HEK293 (cell line): ENCODE measurements at regions not wholly inside any gene's neighbourhood (a gene's known extent, or its start where the extent isn't known, plus 50 kb on each side); places are given as distances from the start of the nearest gene placed in this dataset.
"Not testable (repeated sequence)": the region's sequence is repeated elsewhere in the genome, so short reads cannot be mapped to it uniquely, and the experiment has no call there.

Experiments
- CTCF ChIA-PET: fragments of 350-600 bp; formaldehyde crosslinking; extraction: SDS; loops from one replicate; lab custom pipeline; 2021; ENCODE audit warnings: antibody characterized with exemption; lab: Yijun Ruan, JAX
- POLR2A ChIA-PET: fragments of 300-600 bp; formaldehyde crosslinking; extraction: SDS; loops from one replicate; lab custom pipeline; 2020; ENCODE audit warnings: antibody characterized with exemption, inconsistent platforms; lab: Yijun Ruan, JAX
- H3K27ac ChIP-seq: fragments of 200-500 bp; sonication (Bioruptor generic); 2 replicates; pipeline ENCODE4 v1.5.1; 2014; ENCODE audit warnings: low read depth, low read length, control low read depth, inconsistent platforms; ENCODE audit errors: extremely low read depth
- H3K36me3 ChIP-seq, 2 experiments: fragments of 200-500 bp in 1 of 2; sonication (Bioruptor generic) in 1 of 2; 1 replicate in 1 of 2; 2 replicates in 1 of 2; pipeline ENCODE4 v1.5.1; 2014 to 2017; ENCODE audit warnings: inconsistent platforms in 2 of 2, low read length in 2 of 2; ENCODE audit not compliant: control insufficient read depth in 2 of 2, insufficient read depth in 1 of 2
- H3K4me1 ChIP-seq: fragments of 200-500 bp; sonication (Bioruptor generic); 2 replicates; pipeline ENCODE4 v1.5.1; 2014; ENCODE audit warnings: mild to moderate bottlenecking, low read length, inconsistent platforms; ENCODE audit not compliant: control insufficient read depth, insufficient read depth
- H3K4me3 ChIP-seq: 2 replicates; pipeline ENCODE4 v1.5.1; 2011; ENCODE audit warnings: low read depth, mild to moderate bottlenecking, control low read depth, low read length, moderate library complexity
- H3K9me3 ChIP-seq: fragments of 200-500 bp; sonication (Bioruptor generic); 2 replicates; pipeline ENCODE4 v1.5.1; 2014; ENCODE audit warnings: low read depth, low read length, inconsistent platforms; ENCODE audit not compliant: control insufficient read depth, insufficient read depth
- GLIS1 ChIP-seq: fragments of 450-650 bp; formaldehyde crosslinking; IDR thresholded peaks from 2 replicates; pipeline ENCODE4 v1.5.1; 2016; ENCODE audit warnings: missing biosample characterization, missing genetic modification characterization
- ZBTB17 ChIP-seq: fragments of 450-650 bp; formaldehyde crosslinking; IDR thresholded peaks from 2 replicates; pipeline ENCODE4 v1.5.1; 2016; ENCODE audit warnings: missing biosample characterization, missing genetic modification characterization
- ZBTB49 ChIP-seq: fragments of 450-650 bp; formaldehyde crosslinking; IDR thresholded peaks from 2 replicates; pipeline ENCODE4 v1.5.1; 2016; ENCODE audit warnings: missing biosample characterization, missing genetic modification characterization, low read depth
- ZBTB8A ChIP-seq: fragments of 450-650 bp; formaldehyde crosslinking; IDR thresholded peaks from 2 replicates; pipeline ENCODE4 v1.5.1; 2016; ENCODE audit warnings: missing biosample characterization, missing genetic modification characterization
- ZEB2 ChIP-seq: fragments of 450-650 bp; formaldehyde crosslinking; IDR thresholded peaks from 2 replicates; pipeline ENCODE4 v1.5.1; 2016; ENCODE audit warnings: missing biosample characterization, missing genetic modification characterization
- ZNF140 ChIP-seq: fragments of 450-650 bp; formaldehyde crosslinking; IDR thresholded peaks from 2 replicates; pipeline ENCODE4 v1.5.1; 2016; ENCODE audit warnings: missing biosample characterization, missing genetic modification characterization
- ZNF148 ChIP-seq: fragments of 450-650 bp; formaldehyde crosslinking; IDR thresholded peaks from 2 replicates; pipeline ENCODE4 v1.5.0; 2017; ENCODE audit warnings: missing biosample characterization, missing genetic modification characterization, borderline replicate concordance
- ZNF311 ChIP-seq: fragments of 450-650 bp; formaldehyde crosslinking; IDR thresholded peaks from 2 replicates; pipeline ENCODE4 v1.5.1; 2017; ENCODE audit warnings: missing biosample characterization, missing genetic modification characterization, borderline replicate concordance
- ZNF366 ChIP-seq: fragments of 450-650 bp; formaldehyde crosslinking; conservative IDR thresholded peaks from 2 replicates; pipeline ENCODE4 v1.5.1; 2016; ENCODE audit warnings: missing biosample characterization, missing genetic modification characterization
- ZNF433 ChIP-seq: fragments of 450-650 bp; formaldehyde crosslinking; IDR thresholded peaks from 2 replicates; pipeline ENCODE4 v1.5.1; 2016; ENCODE audit warnings: missing biosample characterization, missing genetic modification characterization, low read depth
- ZNF521 ChIP-seq: fragments of 450-650 bp; formaldehyde crosslinking; IDR thresholded peaks from 2 replicates; pipeline ENCODE4 v1.5.1; 2017; ENCODE audit warnings: missing biosample characterization, mild to moderate bottlenecking, missing genetic modification characterization

GRCh38 chr21:43286196-43286595 lies 117.4 kb downstream of the CRYAA start:
- no peaks in the 10 kb centered on the region for H3K36me3 ChIP-seq
- ChIA-PET CTCF (no interaction called here), POLR2A (no interaction called here)
- TF ChIP-seq ZEB2 (tag by site-specific recombination) = no peak
- H3K9me3 ChIP-seq = no peaks in the 10 kb centered on the region
- H3K4me1 ChIP-seq = no peaks in the 10 kb centered on the region
- H3K4me3 ChIP-seq = no peak overlapping the region
- no peak overlapping the region for H3K27ac ChIP-seq

- no peak overlapping the region for H3K27ac ChIP-seq
- ChIA-PET CTCF (no interaction called here), POLR2A (no interaction called here)
- H3K9me3 ChIP-seq = no peaks in the 10 kb centered on the region
- no peaks in the 10 kb centered on the region for H3K4me1 ChIP-seq
- H3K36me3 ChIP-seq = no peaks in the 10 kb centered on the region
- TF ChIP-seq ZNF140 (tag by site-specific recombination) = peak; percentile 98
- TF ChIP-seq ZNF433 (tag by site-specific recombination) = no peak
- no peak overlapping the region for H3K4me3 ChIP-seq
Measured at GRCh38 chr21:43284700-43285099, 115.9 kb downstream of the CRYAA start.

GRCh38 chr21:43284238-43284637 lies 115.4 kb downstream of the CRYAA start:
- ChIA-PET CTCF (no interaction called here), POLR2A (no interaction called here)
- no peak for TF ChIP-seq ZBTB8A (tag by site-specific recombination)
- peak; percentile 91; the same call in 1 of the 2 replicates for TF ChIP-seq ZNF311
- TF ChIP-seq ZBTB17 = peak; percentile 58
- 0 out of 2 replicates have a peak, but pooled peaks have one; percentile 39 for TF ChIP-seq ZNF148
- no peak for TF ChIP-seq ZBTB49 (tag by site-specific recombination)
- TF ChIP-seq ZNF366 (tag by site-specific recombination) = peak; percentile 97
- Histone ChIP-seq H3K4me1 (no peaks in the 10 kb centered on the region), H3K9me3 (no peaks in the 10 kb centered on the region), H3K4me3 (no peak overlapping the region), H3K36me3 (no peaks in the 10 kb centered on the region), H3K27ac (no peak overlapping the region)

GRCh38 chr21:43283925-43284221 lies 115.1 kb downstream of the CRYAA start:
- H3K27ac ChIP-seq, POLR2A ChIA-PET, H3K36me3 ChIP-seq, H3K4me1 ChIP-seq, H3K4me3 ChIP-seq, CTCF ChIA-PET, H3K9me3 ChIP-seq: not testable (repeated sequence)
- TF ChIP-seq ZBTB17 = peak; percentile 92

GRCh38 chr21:43283136-43283924 lies 114.5 kb downstream of the CRYAA start:
- Histone ChIP-seq H3K4me1 (no peaks in the 10 kb centered on the region), H3K36me3 (no peaks in the 10 kb centered on the region), H3K4me3 (no peak overlapping the region), H3K9me3 (no peaks in the 10 kb centered on the region), H3K27ac (no peak overlapping the region)
- ChIA-PET CTCF (interaction anchor here (0.6 kb wide), 1 partner anchor 1581 kb away, joined by 3 read pairs; no protein-coding TSS in a partner anchor), POLR2A (no interaction called here)
- 0 out of 2 replicates have a peak, but pooled peaks have one; percentile 35 for TF ChIP-seq ZNF311
- peak; percentile 100 for TF ChIP-seq ZBTB17
- 0 out of 2 replicates have a peak, but pooled peaks have one; percentile 36 for TF ChIP-seq ZNF521 (tag by site-specific recombination)
- TF ChIP-seq GLIS1 = no peak
- TF ChIP-seq ZNF366 (tag by site-specific recombination) = peak; percentile 99
